Lower lobe of right lung (tissue), 2 donors: ENCODE measurements at regions not wholly inside any gene's neighbourhood (a gene's known extent, or its start where the extent isn't known, plus 50 kb on each side); places are given as distances from the start of the nearest gene placed in this dataset.
"Not testable (repeated sequence)": the region's sequence is repeated elsewhere in the genome, so short reads cannot be mapped to it uniquely, and the experiment has no call there.

Experiments used
- ATAC-seq, 2 donors: fragments of 200-7000 bp; cut with Tn5 transposase; one replicate each; pipeline ENCODE4 v1.9.1; 2020 to 2022; ENCODE audit warnings: mild to moderate bottlenecking in 2 of 2, moderate library complexity in 2 of 2
- DNase-seq: peaks from one replicate; pipeline ENCODE4 v3.0.0-alpha.2; 2020
- H3K27ac ChIP-seq: fragments of 200-600 bp; one replicate; pipeline ENCODE4 v1.8.0; 2022
- H3K27me3 ChIP-seq: fragments of 200-600 bp; one replicate; pipeline ENCODE4 v1.8.0; 2022; ENCODE audit warnings: low read depth
- H3K36me3 ChIP-seq: fragments of 200-600 bp; one replicate; pipeline ENCODE4 v1.8.0; 2022; ENCODE audit warnings: mild to moderate bottlenecking
- H3K4me1 ChIP-seq: fragments of 200-600 bp; one replicate; pipeline ENCODE4 v1.8.0; 2022
- H3K4me3 ChIP-seq: fragments of 200-600 bp; one replicate; pipeline ENCODE4 v1.8.0; 2022; ENCODE audit warnings: mild to moderate bottlenecking
- H3K9me3 ChIP-seq: fragments of 200-600 bp; one replicate; pipeline ENCODE4 v1.8.0; 2022
- CTCF ChIP-seq: fragments of 200-600 bp; IDR thresholded peaks from one replicate; pipeline ENCODE4 v1.8.0; 2022; ENCODE audit warnings: antibody characterized with exemption, mild to moderate bottlenecking
- intact Hi-C: fragments of 100-400 bp; cut with DNase I; formaldehyde crosslinking; loops from one replicate; pipeline ENCODE4 v1.11.0; 2022
- donor health status: DM: no; HTN: yes; CAD: no; lungs with severe emphysema.

GRCh38 chr10:52368725-52369124 is 54.6 kb downstream of the DKK1 start:
- Histone ChIP-seq H3K27me3 (no peaks in the 10 kb centered on the region), H3K27ac (no peak overlapping the region), H3K4me1 (no peaks in the 10 kb centered on the region), H3K4me3 (no peak overlapping the region), H3K36me3 (no peaks in the 10 kb centered on the region), H3K9me3 (no peaks in the 10 kb centered on the region)
- ATAC-seq = no peak
- TF ChIP-seq CTCF = no peak
- DNase-seq = no peak
- intact Hi-C loops = no loop called here

- ATAC-seq, H3K36me3 ChIP-seq, intact Hi-C loops, H3K27ac ChIP-seq, DNase-seq, H3K27me3 ChIP-seq, H3K4me1 ChIP-seq, H3K4me3 ChIP-seq, H3K9me3 ChIP-seq: not testable (repeated sequence)
Observed at GRCh38 chr10:52374207-52374606, 60.1 kb downstream of the DKK1 start.

- H3K36me3 ChIP-seq = no peaks in the 10 kb centered on the region
- TF ChIP-seq CTCF = no peak
- H3K4me3 ChIP-seq = no peak overlapping the region
- H3K4me1 ChIP-seq = no peaks in the 10 kb centered on the region
- H3K27me3 ChIP-seq = no peaks in the 10 kb centered on the region
- H3K9me3 ChIP-seq = no peaks in the 10 kb centered on the region
- intact Hi-C loops = no loop called here
- H3K27ac ChIP-seq = no peak overlapping the region
- no peak for DNase-seq
- no peak for ATAC-seq
Observed at GRCh38 chr10:52376694-52377354, 62.7 kb downstream of the DKK1 start.

- DNase-seq (no peak), ATAC-seq (no peak)
Observed at GRCh38 chr10:52378124-52378523, 64.0 kb downstream of the DKK1 start.

GRCh38 chr10:52379287-52379686 is 65.2 kb downstream of the DKK1 start:
- TF ChIP-seq CTCF = no peak
- no peak for ATAC-seq
- no peaks in the 10 kb centered on the region for H3K36me3 ChIP-seq
- no peaks in the 10 kb centered on the region for H3K4me1 ChIP-seq
- no peak overlapping the region for H3K4me3 ChIP-seq
- no peaks in the 10 kb centered on the region for H3K9me3 ChIP-seq
- intact Hi-C loops = no loop called here
- DNase-seq = no peak
- no peaks in the 10 kb centered on the region for H3K27me3 ChIP-seq
- H3K27ac ChIP-seq = no peak overlapping the region

More at GRCh38 chr10:52378124-52378523, 64.0 kb downstream of the DKK1 start:
- no peaks in the 10 kb centered on the region for H3K9me3 ChIP-seq
- H3K27me3 ChIP-seq = no peaks in the 10 kb centered on the region
- H3K36me3 ChIP-seq = no peaks in the 10 kb centered on the region
- H3K4me1 ChIP-seq = no peaks in the 10 kb centered on the region
- no peak overlapping the region for H3K27ac ChIP-seq
- no peak overlapping the region for H3K4me3 ChIP-seq
- intact Hi-C loops = no loop called here
- TF ChIP-seq CTCF = no peak

- Histone ChIP-seq H3K27me3 (no peaks in the 10 kb centered on the region), H3K27ac (no peak overlapping the region), H3K4me3 (no peak overlapping the region), H3K4me1 (no peaks in the 10 kb centered on the region), H3K9me3 (no peaks in the 10 kb centered on the region), H3K36me3 (no peaks in the 10 kb centered on the region)
- intact Hi-C loops = no loop called here
- no peak for TF ChIP-seq CTCF
- DNase-seq = no peak
- no peak for ATAC-seq
Observed at GRCh38 chr10:52383088-52383487, 69.0 kb downstream of the DKK1 start.
